SJSA1 (cell line): ENCODE measurements at regions not wholly inside any gene's neighbourhood (a gene's known extent, or its start where the extent isn't known, plus 50 kb on each side); places are given as distances from the start of the nearest gene placed in this dataset.
A peak's percentile ranks its signal among the peaks of the same experiment; 100 is the strongest.

Source experiments
- DNase-seq, 2 experiments: peaks; one replicate each; pipeline ENCODE4 v3.0.0-alpha.2; 2015 to 2020; ENCODE audit warnings: low spot score in 2 of 2, low read depth in 1 of 2
- H3K27ac ChIP-seq: fragments of 250-450 bp; sonication (Bioruptor Pico); 2 replicates; pipeline ENCODE4 v1.5.1; 2020; ENCODE audit warnings: mild to moderate bottlenecking, moderate library complexity
- H3K27me3 ChIP-seq: fragments of 250-450 bp; sonication (Bioruptor Pico); replicated peaks from 2 replicates; pipeline ENCODE4 v1.5.1; 2020; ENCODE audit warnings: mild to moderate bottlenecking, moderate library complexity
- H3K36me3 ChIP-seq: fragments of 250-450 bp; sonication (Bioruptor Pico); 2 replicates; pipeline ENCODE4 v1.5.1; 2020; ENCODE audit warnings: mild to moderate bottlenecking
- H3K4me1 ChIP-seq: fragments of 250-450 bp; sonication (Bioruptor Pico); replicated peaks from 2 replicates; pipeline ENCODE4 v1.6.1; 2021; ENCODE audit warnings: mild to moderate bottlenecking
- H3K4me3 ChIP-seq: fragments of 250-450 bp; sonication (Bioruptor Pico); 2 replicates; pipeline ENCODE4 v1.5.1; 2020; ENCODE audit warnings: mild to moderate bottlenecking
- H3K9me3 ChIP-seq: fragments of 250-450 bp; sonication (Bioruptor Pico); replicated peaks from 2 replicates; pipeline ENCODE4 v1.5.1; 2020; ENCODE audit warnings: mild to moderate bottlenecking

- Histone ChIP-seq H3K27ac (no peak overlapping the region), H3K36me3 (no peaks in the 10 kb centered on the region), H3K4me3 (no peak overlapping the region), H3K4me1 (no peaks in the 10 kb centered on the region), H3K9me3 (no peaks in the 10 kb centered on the region), H3K27me3 (peaks cover 3% of the 10 kb centered on the region; the same call in 1 of the 2 replicates)
- no peak for DNase-seq
Observed at GRCh38 chr5:53180991-53181390, 71.4 kb upstream of the MOCS2 start.

- Histone ChIP-seq H3K27ac (no peak overlapping the region), H3K27me3 (no peaks in the 10 kb centered on the region), H3K4me3 (no peak overlapping the region), H3K9me3 (no peaks in the 10 kb centered on the region), H3K36me3 (no peaks in the 10 kb centered on the region), H3K4me1 (no peaks in the 10 kb centered on the region)
- no peak for DNase-seq
Observed at GRCh38 chr5:53183880-53184279, 74.3 kb upstream of the MOCS2 start.

GRCh38 chr5:53191548-53192165 is 82.1 kb upstream of the MOCS2 start:
- Histone ChIP-seq H3K36me3 (no peaks in the 10 kb centered on the region), H3K4me1 (peaks cover 7% of the 10 kb centered on the region), H3K9me3 (no peaks in the 10 kb centered on the region), H3K4me3 (no peak overlapping the region), H3K27me3 (no peaks in the 10 kb centered on the region), H3K27ac (no peak overlapping the region)
- DNase-seq, result no peak

GRCh38 chr5:53194086-53194485 is 84.5 kb upstream of the MOCS2 start:
- Histone ChIP-seq H3K4me1 (peaks cover 7% of the 10 kb centered on the region), H3K9me3 (no peaks in the 10 kb centered on the region), H3K36me3 (no peaks in the 10 kb centered on the region), H3K4me3 (no peak overlapping the region), H3K27ac (peak overlapping the region; percentile 16; the same call in 1 of the 2 replicates), H3K27me3 (no peaks in the 10 kb centered on the region)
- peak in 1 of 2 experiments; percentile 52 for DNase-seq

- no peak for DNase-seq
- Histone ChIP-seq H3K36me3 (no peaks in the 10 kb centered on the region), H3K9me3 (no peaks in the 10 kb centered on the region), H3K4me1 (no peaks in the 10 kb centered on the region), H3K4me3 (no peak overlapping the region), H3K27ac (no peak overlapping the region), H3K27me3 (no peaks in the 10 kb centered on the region)
Observed at GRCh38 chr5:53199882-53200281, 90.3 kb upstream of the MOCS2 start.

GRCh38 chr5:53200306-53200705 is 90.7 kb upstream of the MOCS2 start:
- DNase-seq, result no peak
- Histone ChIP-seq H3K27me3 (no peaks in the 10 kb centered on the region), H3K27ac (no peak overlapping the region), H3K9me3 (no peaks in the 10 kb centered on the region), H3K36me3 (no peaks in the 10 kb centered on the region), H3K4me3 (no peak overlapping the region), H3K4me1 (no peaks in the 10 kb centered on the region)

- Histone ChIP-seq H3K4me3 (no peak overlapping the region), H3K27ac (no peak overlapping the region), H3K4me1 (no peaks in the 10 kb centered on the region), H3K9me3 (no peaks in the 10 kb centered on the region), H3K27me3 (no peaks in the 10 kb centered on the region), H3K36me3 (no peaks in the 10 kb centered on the region)
- DNase-seq, result no peak
Observed at GRCh38 chr5:53201746-53202145, 92.2 kb upstream of the MOCS2 start.

GRCh38 chr5:53206562-53206961 is 97.0 kb upstream of the MOCS2 start:
- no peaks in the 10 kb centered on the region for H3K36me3 ChIP-seq
- H3K9me3 ChIP-seq, result no peaks in the 10 kb centered on the region
- no peaks in the 10 kb centered on the region for H3K27me3 ChIP-seq
- no peak for DNase-seq
- no peak overlapping the region for H3K4me3 ChIP-seq
- no peaks in the 10 kb centered on the region for H3K4me1 ChIP-seq
- H3K27ac ChIP-seq, result no peak overlapping the region

GRCh38 chr5:53211799-53212198 is 102.2 kb upstream of the MOCS2 start:
- peaks cover 4% of the 10 kb centered on the region for H3K9me3 ChIP-seq
- no peaks in the 10 kb centered on the region for H3K36me3 ChIP-seq
- H3K4me1 ChIP-seq, result 0 out of 2 replicates have a peak, but pooled peaks cover 4% of the 10 kb centered on the region
- H3K27ac ChIP-seq, result peak overlapping the region; percentile 25; the same call in 1 of the 2 replicates
- H3K27me3 ChIP-seq, result no peaks in the 10 kb centered on the region
- H3K4me3 ChIP-seq, result no peak overlapping the region
- DNase-seq, result peak; percentile 31 to 55

GRCh38 chr5:53219174-53219573 is 109.6 kb upstream of the MOCS2 start:
- Histone ChIP-seq H3K27ac (no peak overlapping the region), H3K4me1 (no peaks in the 10 kb centered on the region), H3K4me3 (no peak overlapping the region), H3K27me3 (no peaks in the 10 kb centered on the region), H3K36me3 (no peaks in the 10 kb centered on the region), H3K9me3 (peaks cover 4% of the 10 kb centered on the region; the same call in 1 of the 2 replicates)
- no peak for DNase-seq

GRCh38 chr5:53219610-53220009 is 110.1 kb upstream of the MOCS2 start:
- Histone ChIP-seq H3K27ac (no peak overlapping the region), H3K9me3 (peaks cover 4% of the 10 kb centered on the region; the same call in 1 of the 2 replicates), H3K36me3 (no peaks in the 10 kb centered on the region), H3K27me3 (no peaks in the 10 kb centered on the region), H3K4me3 (no peak overlapping the region), H3K4me1 (no peaks in the 10 kb centered on the region)
- no peak for DNase-seq

- no peaks in the 10 kb centered on the region for H3K36me3 ChIP-seq
- H3K27ac ChIP-seq, result no peak overlapping the region
- peaks cover 3% of the 10 kb centered on the region; the same call in 1 of the 2 replicates for H3K4me1 ChIP-seq
- no peak for DNase-seq
- H3K4me3 ChIP-seq, result no peak overlapping the region
- H3K27me3 ChIP-seq, result no peaks in the 10 kb centered on the region
- H3K9me3 ChIP-seq, result no peaks in the 10 kb centered on the region
Observed at GRCh38 chr5:53233645-53234405, 124.3 kb upstream of the MOCS2 start.

- peaks cover 3% of the 10 kb centered on the region; the same call in 1 of the 2 replicates for H3K4me1 ChIP-seq
- H3K4me3 ChIP-seq, result no peak overlapping the region
- H3K27ac ChIP-seq, result no peak overlapping the region
- no peak for DNase-seq
- H3K27me3 ChIP-seq, result no peaks in the 10 kb centered on the region
- no peaks in the 10 kb centered on the region for H3K36me3 ChIP-seq
- H3K9me3 ChIP-seq, result no peaks in the 10 kb centered on the region
Observed at GRCh38 chr5:53236683-53237082, 127.1 kb upstream of the MOCS2 start.

GRCh38 chr5:53237876-53238275 is 128.3 kb upstream of the MOCS2 start:
- no peak overlapping the region for H3K4me3 ChIP-seq
- no peak overlapping the region for H3K27ac ChIP-seq
- no peaks in the 10 kb centered on the region for H3K27me3 ChIP-seq
- H3K9me3 ChIP-seq, result no peaks in the 10 kb centered on the region
- H3K36me3 ChIP-seq, result no peaks in the 10 kb centered on the region
- DNase-seq, result no peak
- H3K4me1 ChIP-seq, result peaks cover 3% of the 10 kb centered on the region; the same call in 1 of the 2 replicates
